SU-DHL-6 (cell line): ENCODE measurements at regions not wholly inside any gene's neighbourhood (a gene's known extent, or its start where the extent isn't known, plus 50 kb on each side); places are given as distances from the start of the nearest gene placed in this dataset.
"Not testable (repeated sequence)": the region's sequence is repeated elsewhere in the genome, so short reads cannot be mapped to it uniquely, and the experiment has no call there.

ENCODE experiments used
- CTCF ChIP-seq: fragments of 200-600 bp; sonication (generic); IDR thresholded peaks from one replicate; pipeline ENCODE4 v1.5.1; 2017; ENCODE audit warnings: antibody characterized with exemption, mild to moderate bottlenecking, low read length, moderate library complexity; ENCODE audit not compliant: insufficient read depth, poor library complexity, severe bottlenecking
- EZH2phosphoT487 ChIP-seq: fragments of 200-600 bp; sonication (generic), shearing (Covaris generic); conservative IDR thresholded peaks from 2 replicates; pipeline ENCODE4 v1.6.1; 2018; ENCODE audit warnings: mild to moderate bottlenecking, antibody characterized with exemption, low read length, moderate library complexity, mixed read lengths

GRCh38 chr20:40968816-40969562 lies 59.6 kb upstream of the TOP1 start:
- peak; percentile 93 for TF ChIP-seq CTCF
- TF ChIP-seq EZH2phosphoT487, result not testable (repeated sequence)
